CD4-positive, alpha-beta T cell (primary cell): ENCODE measurements at regions not wholly inside any gene's neighbourhood (a gene's known extent, or its start where the extent isn't known, plus 50 kb on each side); places are given as distances from the start of the nearest gene placed in this dataset.

Source experiments
- ATAC-seq: fragments of 200-7000 bp; cut with Tn5 transposase; one replicate; pipeline ENCODE4 v1.10.0; 2022; ENCODE audit warnings: mild to moderate bottlenecking; ENCODE audit not compliant: poor library complexity
- CTCF ChIA-PET: fragments of 350-600 bp; sonication (Branson Sonifier 250); formaldehyde crosslinking; loops from one replicate; lab custom pipeline; 2021; ENCODE audit warnings: antibody characterized with exemption, inconsistent platforms; lab: Charles Lee
- POLR2A ChIA-PET: fragments of 350-600 bp; sonication (Branson Sonifier 250); formaldehyde crosslinking; loops from one replicate; lab custom pipeline; 2021; ENCODE audit warnings: antibody characterized with exemption, inconsistent platforms; lab: Charles Lee
- DNase-seq, 14 experiments: peaks; one replicate each; pipeline ENCODE4 v3.0.0-alpha.2; 2013 to 2020; ENCODE audit warnings: mixed read lengths in 2 of 14
- H3K27ac ChIP-seq, 2 donors: one replicate each; pipeline versions ENCODE4 v1.5.1 to v1.7.0; 2013; ENCODE audit warnings: low read length in 2 of 2, low read depth in 1 of 2, mild to moderate bottlenecking in 1 of 2
- H3K27me3 ChIP-seq, 2 experiments: 1 replicate in 1 of 2; 2 replicates in 1 of 2; pipeline versions ENCODE4 v1.6.1 to v1.7.0; 2013; ENCODE audit warnings: low read length in 2 of 2, control low read depth in 1 of 2, mild to moderate bottlenecking in 1 of 2, moderate library complexity in 1 of 2; ENCODE audit not compliant: insufficient read depth in 2 of 2, control insufficient read depth in 1 of 2
- H3K36me3 ChIP-seq: one replicate; pipeline ENCODE4 v1.6.1; 2013; ENCODE audit warnings: low read length, control low read depth; ENCODE audit not compliant: insufficient read depth
- H3K4me1 ChIP-seq: one replicate; pipeline ENCODE4 v1.6.1; 2013; ENCODE audit warnings: low read length, control low read depth; ENCODE audit not compliant: insufficient read depth
- H3K4me3 ChIP-seq: one replicate; pipeline ENCODE4 v1.5.1; 2013; ENCODE audit warnings: mild to moderate bottlenecking, low read length, moderate library complexity
- H3K9me3 ChIP-seq, 2 experiments: 1 replicate in 1 of 2; 2 replicates in 1 of 2; pipeline versions ENCODE4 v1.6.1 to v1.7.0; 2013; ENCODE audit warnings: low read length in 2 of 2, mild to moderate bottlenecking in 2 of 2, control low read depth in 1 of 2, moderate library complexity in 1 of 2; ENCODE audit not compliant: control insufficient read depth in 1 of 2, insufficient read depth in 1 of 2
- H3K27ac Mint-ChIP-seq: one replicate; pipeline ENCODE4 v1.8.0; 2020; ENCODE audit warnings: mixed read lengths
- H3K27me3 Mint-ChIP-seq: one replicate; pipeline ENCODE4 v1.8.0; 2021; ENCODE audit warnings: mixed read lengths
- H3K36me3 Mint-ChIP-seq: one replicate; pipeline ENCODE4 v1.8.0; 2021; ENCODE audit warnings: low read depth, mixed read lengths
- H3K4me1 Mint-ChIP-seq: one replicate; pipeline ENCODE4 v1.8.0; 2021; ENCODE audit warnings: low read depth, mixed read lengths
- H3K4me3 Mint-ChIP-seq: one replicate; pipeline ENCODE4 v1.8.0; 2020; ENCODE audit warnings: mild to moderate bottlenecking, mixed read lengths
- H3K9me3 Mint-ChIP-seq: one replicate; pipeline ENCODE4 v1.8.0; 2020; ENCODE audit warnings: mixed read lengths
- intact Hi-C, 2 experiments: fragments of 100-400 bp; cut with DNase I in 1 of 2; cut with micrococcal nuclease in 1 of 2; formaldehyde crosslinking; loops; one replicate each; pipeline versions ENCODE4 v1.15.1 to v1.9.0; 2023 to 2025; cut with DNase I, micrococcal nuclease
- TF ChIP-seq, protein P1 (sequence below): fragments of 200-600 bp; IDR thresholded peaks from one replicate; pipeline ENCODE4 v1.8.0; 2022; ENCODE audit warnings: antibody characterized with exemption, mild to moderate bottlenecking

DNA sequence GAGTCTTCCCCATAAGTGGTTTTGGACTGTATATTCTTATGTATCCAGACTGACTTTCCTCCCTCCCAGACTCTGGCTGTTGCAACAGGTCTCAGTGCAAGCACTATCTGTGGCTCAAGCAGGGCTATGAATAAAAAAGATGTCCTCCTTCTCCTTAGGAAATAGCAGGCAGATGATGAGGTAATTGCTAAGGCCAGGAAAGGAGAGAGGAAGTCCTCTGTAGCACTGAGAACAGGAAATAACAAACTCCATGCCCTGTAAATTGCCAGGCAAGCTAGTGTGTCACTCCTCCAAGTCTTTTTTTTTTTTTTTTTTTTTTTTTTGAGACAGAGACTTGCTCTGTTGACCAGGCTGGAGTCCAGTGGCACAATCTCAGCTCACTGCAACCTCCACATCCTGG is 900.1 kb downstream of the TYW1 start:
- H3K27ac ChIP-seq = no peak overlapping the region
- TF ChIP-seq, protein P1, sequence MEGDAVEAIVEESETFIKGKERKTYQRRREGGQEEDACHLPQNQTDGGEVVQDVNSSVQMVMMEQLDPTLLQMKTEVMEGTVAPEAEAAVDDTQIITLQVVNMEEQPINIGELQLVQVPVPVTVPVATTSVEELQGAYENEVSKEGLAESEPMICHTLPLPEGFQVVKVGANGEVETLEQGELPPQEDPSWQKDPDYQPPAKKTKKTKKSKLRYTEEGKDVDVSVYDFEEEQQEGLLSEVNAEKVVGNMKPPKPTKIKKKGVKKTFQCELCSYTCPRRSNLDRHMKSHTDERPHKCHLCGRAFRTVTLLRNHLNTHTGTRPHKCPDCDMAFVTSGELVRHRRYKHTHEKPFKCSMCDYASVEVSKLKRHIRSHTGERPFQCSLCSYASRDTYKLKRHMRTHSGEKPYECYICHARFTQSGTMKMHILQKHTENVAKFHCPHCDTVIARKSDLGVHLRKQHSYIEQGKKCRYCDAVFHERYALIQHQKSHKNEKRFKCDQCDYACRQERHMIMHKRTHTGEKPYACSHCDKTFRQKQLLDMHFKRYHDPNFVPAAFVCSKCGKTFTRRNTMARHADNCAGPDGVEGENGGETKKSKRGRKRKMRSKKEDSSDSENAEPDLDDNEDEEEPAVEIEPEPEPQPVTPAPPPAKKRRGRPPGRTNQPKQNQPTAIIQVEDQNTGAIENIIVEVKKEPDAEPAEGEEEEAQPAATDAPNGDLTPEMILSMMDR = no peak
- no peak overlapping the region for H3K27ac Mint-ChIP-seq
- ChIA-PET POLR2A (no interaction called here), CTCF (no interaction called here)
- H3K4me1 Mint-ChIP-seq = no peaks in the 10 kb centered on the region
- DNase-seq = no peak
- no peak overlapping the region for H3K4me3 ChIP-seq
- no peaks in the 10 kb centered on the region for H3K36me3 ChIP-seq
- no peak for ATAC-seq
- H3K36me3 Mint-ChIP-seq = no peaks in the 10 kb centered on the region
- intact Hi-C loops = no loop called here
- no peak overlapping the region for H3K4me3 Mint-ChIP-seq
- H3K9me3 Mint-ChIP-seq = peaks cover 23% of the 10 kb centered on the region
- H3K9me3 ChIP-seq = peaks cover 0 to 15% of the 10 kb centered on the region in 2 experiments
- no peaks in the 10 kb centered on the region for H3K4me1 ChIP-seq
- no peaks in the 10 kb centered on the region for H3K27me3 Mint-ChIP-seq
- H3K27me3 ChIP-seq = no peaks in the 10 kb centered on the region

DNA sequence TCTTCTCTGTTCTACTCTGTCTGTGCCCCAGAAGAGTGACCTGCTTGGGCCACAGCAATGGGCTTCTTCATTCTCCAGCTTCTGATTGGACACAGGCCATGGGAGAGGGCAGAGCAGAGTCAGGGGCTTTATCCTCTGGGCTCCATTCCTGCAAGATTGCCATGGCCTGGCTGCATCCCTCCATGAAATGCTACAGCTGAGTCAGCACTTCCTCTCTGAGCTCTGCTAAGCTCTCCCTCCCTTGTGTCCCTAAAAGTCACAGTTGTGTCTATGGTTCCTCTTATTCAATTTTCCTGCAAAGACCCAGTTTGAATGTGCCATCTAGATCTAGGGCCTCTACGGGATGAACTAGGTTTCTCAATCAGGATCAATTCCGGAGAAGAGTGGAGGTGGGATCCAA is 903.8 kb downstream of the TYW1 start:
- H3K27me3 Mint-ChIP-seq = no peaks in the 10 kb centered on the region
- Histone ChIP-seq H3K27me3 (no peaks in the 10 kb centered on the region), H3K4me3 (no peak overlapping the region), H3K4me1 (no peaks in the 10 kb centered on the region), H3K27ac (no peak overlapping the region), H3K9me3 (peaks cover 0 to 12% of the 10 kb centered on the region in 2 experiments), H3K36me3 (no peaks in the 10 kb centered on the region)
- TF ChIP-seq, protein P1 = no peak
- no peak for ATAC-seq
- H3K4me3 Mint-ChIP-seq = no peak overlapping the region
- peaks cover 23% of the 10 kb centered on the region for H3K9me3 Mint-ChIP-seq
- H3K36me3 Mint-ChIP-seq = no peaks in the 10 kb centered on the region
- intact Hi-C loops = no loop called here
- H3K4me1 Mint-ChIP-seq = no peaks in the 10 kb centered on the region
- ChIA-PET CTCF (no interaction called here), POLR2A (no interaction called here)
- H3K27ac Mint-ChIP-seq = no peak overlapping the region
- no peak for DNase-seq

DNA sequence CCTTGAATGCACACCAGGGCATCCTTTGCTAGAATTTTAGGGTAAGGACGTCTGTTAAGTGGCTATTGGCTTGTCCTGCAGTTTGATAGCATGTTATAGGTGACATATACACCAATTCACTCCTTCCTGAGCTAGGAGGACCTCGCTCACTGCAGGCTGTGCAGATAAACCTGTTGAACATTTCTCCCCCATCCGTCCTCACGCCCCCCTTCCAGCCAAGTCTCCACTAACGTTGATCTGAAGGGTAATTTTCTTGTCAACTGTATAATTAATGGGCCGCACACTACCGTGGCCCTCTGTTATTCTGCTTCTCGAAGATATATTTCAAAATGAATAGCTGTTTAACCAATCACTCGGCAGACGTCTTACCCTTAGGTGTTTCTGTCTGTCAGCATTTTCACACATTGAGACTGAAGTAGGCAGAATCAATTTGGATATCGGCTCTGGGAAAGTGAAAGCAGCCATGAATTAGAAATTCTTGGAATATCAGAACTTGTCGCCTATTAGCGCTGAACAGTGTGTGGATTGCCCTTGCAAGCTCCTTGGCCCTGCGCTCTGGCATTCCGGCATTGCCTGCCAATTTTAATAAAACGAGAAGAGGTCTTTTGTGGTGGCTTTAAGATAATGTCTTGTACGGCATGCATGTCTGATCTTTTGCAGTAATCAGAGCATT is 905.3 kb downstream of the TYW1 start:
- Histone ChIP-seq H3K4me3 (no peak overlapping the region), H3K27ac (no peak overlapping the region), H3K27me3 (no peaks in the 10 kb centered on the region), H3K4me1 (no peaks in the 10 kb centered on the region), H3K36me3 (no peaks in the 10 kb centered on the region), H3K9me3 (peaks cover 0 to 16% of the 10 kb centered on the region in 2 experiments)
- POLR2A ChIA-PET = no interaction called here
- ATAC-seq (no peak), DNase-seq (no peak)
- CTCF ChIA-PET = no interaction called here
- Mint-ChIP-seq H3K9me3 (peaks cover 21% of the 10 kb centered on the region), H3K4me3 (no peak overlapping the region), H3K27ac (no peak overlapping the region), H3K36me3 (no peaks in the 10 kb centered on the region), H3K27me3 (no peaks in the 10 kb centered on the region), H3K4me1 (no peaks in the 10 kb centered on the region)
- TF ChIP-seq, protein P1 = no peak
- intact Hi-C loops = no loop called here
